Activated CD8-positive, alpha-beta T cell treated with anti-CD3 and anti-CD28 coated beads for 36 hours (primary cell): ENCODE measurements at regions not wholly inside any gene's neighbourhood (a gene's known extent, or its start where the extent isn't known, plus 50 kb on each side); places are given as distances from the start of the nearest gene placed in this dataset.

Experiments used
- ATAC-seq: fragments of 200-7000 bp; cut with Tn5 transposase; one replicate; pipeline ENCODE4 v1.10.0; 2021; ENCODE audit warnings: mild to moderate bottlenecking, moderate library complexity
- CTCF ChIA-PET: fragments of 350-600 bp; sonication (Branson Sonifier 250); formaldehyde crosslinking; loops from one replicate; lab custom pipeline; 2021; ENCODE audit warnings: antibody characterized with exemption; lab: Charles Lee
- POLR2A ChIA-PET: fragments of 350-600 bp; sonication (Branson Sonifier 250); formaldehyde crosslinking; loops from one replicate; lab custom pipeline; 2021; ENCODE audit warnings: antibody characterized with exemption; lab: Charles Lee
- DNase-seq: peaks from one replicate; pipeline ENCODE4 v3.0.0-alpha.2; 2020
- H3K27ac Mint-ChIP-seq: one replicate; pipeline ENCODE4 v1.8.0; 2021; ENCODE audit warnings: mild to moderate bottlenecking, mixed read lengths
- H3K27me3 Mint-ChIP-seq: one replicate; pipeline ENCODE4 v1.8.0; 2021; ENCODE audit warnings: mixed read lengths
- H3K36me3 Mint-ChIP-seq: one replicate; pipeline ENCODE4 v1.8.0; 2021; ENCODE audit warnings: low read depth, mixed read lengths
- H3K4me1 Mint-ChIP-seq: one replicate; pipeline ENCODE4 v1.8.0; 2021; ENCODE audit warnings: low read depth, mixed read lengths
- H3K4me3 Mint-ChIP-seq: one replicate; pipeline ENCODE4 v1.8.0; 2021; ENCODE audit warnings: mild to moderate bottlenecking, moderate library complexity, mixed read lengths
- H3K9me3 Mint-ChIP-seq: one replicate; pipeline ENCODE4 v1.8.0; 2021; ENCODE audit warnings: mixed read lengths
- CTCF ChIP-seq: fragments of 200-600 bp; IDR thresholded peaks from one replicate; pipeline ENCODE4 v1.8.0; 2022; ENCODE audit warnings: antibody characterized with exemption, mild to moderate bottlenecking
- intact Hi-C: fragments of 100-400 bp; cut with micrococcal nuclease; formaldehyde crosslinking; loops from one replicate; pipeline ENCODE4 v1.10.0; 2022

- Mint-ChIP-seq H3K4me1 (peaks cover 5% of the 10 kb centered on the region), H3K36me3 (peaks cover 3% of the 10 kb centered on the region), H3K4me3 (no peak overlapping the region), H3K27me3 (no peaks in the 10 kb centered on the region), H3K27ac (no peak overlapping the region), H3K9me3 (peaks cover 14% of the 10 kb centered on the region)
- intact Hi-C loops = no loop called here
- ChIA-PET POLR2A (no interaction called here), CTCF (no interaction called here)
- DNase-seq (no peak), ATAC-seq (no peak)
- TF ChIP-seq CTCF = no peak
Measured at GRCh38 chr3:105923140-105923539, 54.3 kb upstream of the CBLB start.

- POLR2A ChIA-PET = interaction anchor here (0.8 kb wide), 1 partner anchor 45 kb away, joined by 4 read pairs; no protein-coding TSS in a partner anchor
Measured at GRCh38 chr3:105927741-105928140, 58.9 kb upstream of the CBLB start.

GRCh38 chr3:105930733-105931132 lies 61.9 kb upstream of the CBLB start:
- CTCF ChIA-PET = no interaction called here
- no peaks in the 10 kb centered on the region for H3K27me3 Mint-ChIP-seq
- ATAC-seq (no peak), DNase-seq (no peak)
- H3K36me3 Mint-ChIP-seq = no peaks in the 10 kb centered on the region
- no peak for TF ChIP-seq CTCF
- H3K9me3 Mint-ChIP-seq = no peaks in the 10 kb centered on the region
- no peak overlapping the region for H3K4me3 Mint-ChIP-seq
- POLR2A ChIA-PET = no interaction called here
- intact Hi-C loops = no loop called here
- peaks cover 5% of the 10 kb centered on the region for H3K4me1 Mint-ChIP-seq
- H3K27ac Mint-ChIP-seq = no peak overlapping the region

More at GRCh38 chr3:105927741-105928140, 58.9 kb upstream of the CBLB start:
- intact Hi-C loops = no loop called here
- ATAC-seq = no peak
- H3K36me3 Mint-ChIP-seq = no peaks in the 10 kb centered on the region
- CTCF ChIA-PET = no interaction called here
- DNase-seq = no peak
- H3K27me3 Mint-ChIP-seq = no peaks in the 10 kb centered on the region
- H3K9me3 Mint-ChIP-seq = no peaks in the 10 kb centered on the region
- TF ChIP-seq CTCF = no peak
- no peak overlapping the region for H3K4me3 Mint-ChIP-seq
- no peak overlapping the region for H3K27ac Mint-ChIP-seq
- no peaks in the 10 kb centered on the region for H3K4me1 Mint-ChIP-seq

- no peaks in the 10 kb centered on the region for H3K36me3 Mint-ChIP-seq
- peaks cover 5% of the 10 kb centered on the region for H3K4me1 Mint-ChIP-seq
- TF ChIP-seq CTCF = no peak
- H3K27me3 Mint-ChIP-seq = no peaks in the 10 kb centered on the region
- no peak overlapping the region for H3K4me3 Mint-ChIP-seq
- DNase-seq (no peak), ATAC-seq (no peak)
- ChIA-PET POLR2A (no interaction called here), CTCF (no interaction called here)
- H3K27ac Mint-ChIP-seq = no peak overlapping the region
- peaks cover 2% of the 10 kb centered on the region for H3K9me3 Mint-ChIP-seq
- intact Hi-C loops = no loop called here
Measured at GRCh38 chr3:105931500-105931899, 62.7 kb upstream of the CBLB start.

- no peak for TF ChIP-seq CTCF
- peaks cover 5% of the 10 kb centered on the region for H3K4me1 Mint-ChIP-seq
- H3K27ac Mint-ChIP-seq = no peak overlapping the region
- ChIA-PET POLR2A (interaction anchor here (0.9 kb wide), 1 partner anchor 12 kb away, joined by 3 read pairs; no protein-coding TSS in a partner anchor), CTCF (no interaction called here)
- no peaks in the 10 kb centered on the region for H3K27me3 Mint-ChIP-seq
- no peak for DNase-seq
- no peak overlapping the region for H3K4me3 Mint-ChIP-seq
- peaks cover 2% of the 10 kb centered on the region for H3K9me3 Mint-ChIP-seq
- intact Hi-C loops = no loop called here
- no peaks in the 10 kb centered on the region for H3K36me3 Mint-ChIP-seq
- no peak for ATAC-seq
Measured at GRCh38 chr3:105933871-105934270, 65.1 kb upstream of the CBLB start.
